ENCODE measurements at regions not wholly inside any gene's neighbourhood (a gene's known extent, or its start where the extent isn't known, plus 50 kb on each side); places are given as distances from the start of the nearest gene placed in this dataset.

GRCh38 chr6:26224940-26225847, 138.0 kb downstream of the HFE start:
- Histone ChIP-seq H3K9me3 (no peaks in the 10 kb centered on the region), H3K36me3 (replicated peaks in 1 of 2; ENCODE audit: control insufficient read depth in 1 of 2, insufficient read depth in 2 of 2, low read length in 1 of 2) (no peaks in the 10 kb centered on the region), H2AFZ (ENCODE audit: low read depth) (no peak overlapping the region; the same call in 1 of the 2 replicates), H4K20me1 (ENCODE audit: insufficient read depth) (no peaks in the 10 kb centered on the region), H3K4me1 (ENCODE audit: control insufficient read depth in 1 of 2, insufficient read depth in 2 of 2, low read depth in 1 of 2, low read length in 1 of 2) (peaks cover 8 to 15% of the 10 kb centered on the region in 2 experiments; a peak in 3 of 4 replicates), H3K27ac (ENCODE audit: low read depth in 2 of 2, low read length in 1 of 2) (peak overlapping the region; percentile 99 to 100), H3F3A (replicated peaks; ENCODE audit: insufficient read depth) (peaks cover 41% of the 10 kb centered on the region), H3K4me3 (ENCODE audit: low read depth in 2 of 2, low read length in 1 of 2) (peak overlapping the region; percentile 72 to 80), H3K9ac (peak overlapping the region; percentile 95), H3K4me2 (peak overlapping the region; percentile 77), H3K27me3 (ENCODE audit: insufficient read depth) (no peaks in the 10 kb centered on the region), H3K79me2 (ENCODE audit: insufficient read depth) (no peaks in the 10 kb centered on the region), H3K9me2 (no peaks in the 10 kb centered on the region)
- 7% methylated on average over 25 of the region's 51 CpGs for WGBS (ENCODE audit: low lambda C conversion rate)
- ChIA-PET POLR2A (interaction anchor here (0.6 to 6.4 kb wide), 37 partner anchors 7 to 1668 kb away, joined by 3 to 107 read pairs (median 5); a partner anchor contains a TSS), CTCF (interaction anchor here (0.6 to 3.7 kb wide), 10 partner anchors 9 to 60 kb away, joined by 3 to 27 read pairs (median 7); a partner anchor contains a TSS)
- peak; percentile 78 for DNase-seq
- peak; percentile 32 for TF ChIP-seq MAX (IDR thresholded peaks at IDR 0.05; ENCODE audit: low read depth)
- peak; percentile 8; the same call in 1 of the 2 replicates for TF ChIP-seq FOSL2 (IDR thresholded peaks at IDR 0.05; ENCODE audit: borderline replicate concordance, low read depth)
- TF ChIP-seq GATA2 (CRISPR knock-in tag; IDR thresholded peaks at IDR 0.05) = 0 out of 2 replicates have a peak, but pooled peaks have one; percentile 19
- peak in 1 of 2 experiments; percentile 58; a peak in 2 of 4 replicates for TF ChIP-seq EP300 (IDR thresholded peaks at IDR 0.05; ENCODE audit: borderline replicate concordance in 1 of 2, low read depth in 1 of 2, low read length in 1 of 2)
- TF ChIP-seq ZBTB33 (IDR thresholded peaks at IDR 0.05; ENCODE audit: borderline replicate concordance, low read depth) = peak; percentile 94
- TF ChIP-seq RFX5 (IDR thresholded peaks at IDR 0.05; ENCODE audit: low read length) = no peak
- TF ChIP-seq FOXM1 (IDR thresholded peaks at IDR 0.05; ENCODE audit: low read depth) = peak; percentile 81; the same call in 1 of the 2 replicates
- peak; percentile 75; the same call in 1 of the 2 replicates for TF ChIP-seq REST (IDR thresholded peaks at IDR 0.05; ENCODE audit: low read depth, low read length)
- TF ChIP-seq NRF1 (IDR thresholded peaks at IDR 0.05; ENCODE audit: low read depth, low read length) = no peak
- TF ChIP-seq NFIC (IDR thresholded peaks at IDR 0.05; ENCODE audit: borderline replicate concordance) = 0 out of 2 replicates have a peak, but pooled peaks have one; percentile 3
- TF ChIP-seq GABPA (IDR thresholded peaks at IDR 0.05; ENCODE audit: low read depth) = 0 out of 2 replicates have a peak, but pooled peaks have one; percentile 29
- TF ChIP-seq IRF3 (IDR thresholded peaks at IDR 0.05; ENCODE audit: low read depth, low read length) = peak; percentile 64; the same call in 1 of the 2 replicates
- TF ChIP-seq RAD21 (IDR thresholded peaks at IDR 0.05; ENCODE audit: low read length) = 0 out of 2 replicates have a peak, but pooled peaks have one; percentile 17
- TF ChIP-seq TAF1 (IDR thresholded peaks at IDR 0.05; ENCODE audit: borderline replicate concordance, low read depth, low read length) = peak; percentile 88
- 0 out of 2 replicates have a peak, but pooled peaks have one; percentile 28 for TF ChIP-seq TEAD4 (IDR thresholded peaks at IDR 0.05; ENCODE audit: borderline replicate concordance, insufficient read depth)
- no peak for TF ChIP-seq EZH2phosphoT487 (IDR thresholded peaks at IDR 0.05; ENCODE audit: borderline replicate concordance, low read depth)
- TF ChIP-seq JUND (IDR thresholded peaks at IDR 0.05) = no peak
- TF ChIP-seq RXRA (IDR thresholded peaks at IDR 0.05; ENCODE audit: borderline replicate concordance, low read depth) = peak; percentile 49; the same call in 1 of the 2 replicates
- TF ChIP-seq MXI1 (IDR thresholded peaks at IDR 0.05; ENCODE audit: low read depth, low read length) = no peak
- TF ChIP-seq YY1 (IDR thresholded peaks at IDR 0.05; ENCODE audit: low read depth) = 0 out of 2 replicates have a peak, but pooled peaks have one; percentile 56
- TF ChIP-seq FOXJ3 (CRISPR knock-in tag; IDR thresholded peaks at IDR 0.05) = no peak
- TF ChIP-seq RCOR1 (IDR thresholded peaks at IDR 0.05; ENCODE audit: low read length) = peak; percentile 80
- TF ChIP-seq TCF12 (IDR thresholded peaks at IDR 0.05) = peak; percentile 32; the same call in 1 of the 2 replicates
- no peak for TF ChIP-seq USF2 (IDR thresholded peaks at IDR 0.05; ENCODE audit: borderline replicate concordance, low read depth, low read length)

Measured in SK-N-SH (cell line).